Stimulated activated memory B cell treated with anti-CD40 and anti-IgM and Interleukin-4, amounts not matched to agents 10 μg/mL and 1 μg/mL and 100 μg/mL, for 72 hours (primary cell): ENCODE measurements at regions not wholly inside any gene's neighbourhood (a gene's known extent, or its start where the extent isn't known, plus 50 kb on each side); places are given as distances from the start of the nearest gene placed in this dataset.
"Not testable (repeated sequence)": the region's sequence is repeated elsewhere in the genome, so short reads cannot be mapped to it uniquely, and the experiment has no call there.

Source experiments
- ATAC-seq: fragments of 150-1000 bp; cut with Tn5 transposase; 2 replicates; pipeline ENCODE4 v1.10.0; 2021
- H3K27ac Mint-ChIP-seq: one replicate; pipeline ENCODE4 v1.8.0; 2022; ENCODE audit warnings: mild to moderate bottlenecking, mixed read lengths
- H3K27me3 Mint-ChIP-seq: one replicate; pipeline ENCODE4 v1.8.0; 2022; ENCODE audit warnings: mixed read lengths
- H3K36me3 Mint-ChIP-seq: one replicate; pipeline ENCODE4 v1.8.0; 2022; ENCODE audit warnings: mixed read lengths
- H3K4me1 Mint-ChIP-seq: one replicate; pipeline ENCODE4 v1.8.0; 2022; ENCODE audit warnings: mixed read lengths
- H3K4me3 Mint-ChIP-seq: one replicate; pipeline ENCODE4 v1.8.0; 2022; ENCODE audit warnings: mild to moderate bottlenecking, moderate library complexity, mixed read lengths
- H3K9me3 Mint-ChIP-seq: one replicate; pipeline ENCODE4 v1.8.0; 2022; ENCODE audit warnings: mixed read lengths

DNA sequence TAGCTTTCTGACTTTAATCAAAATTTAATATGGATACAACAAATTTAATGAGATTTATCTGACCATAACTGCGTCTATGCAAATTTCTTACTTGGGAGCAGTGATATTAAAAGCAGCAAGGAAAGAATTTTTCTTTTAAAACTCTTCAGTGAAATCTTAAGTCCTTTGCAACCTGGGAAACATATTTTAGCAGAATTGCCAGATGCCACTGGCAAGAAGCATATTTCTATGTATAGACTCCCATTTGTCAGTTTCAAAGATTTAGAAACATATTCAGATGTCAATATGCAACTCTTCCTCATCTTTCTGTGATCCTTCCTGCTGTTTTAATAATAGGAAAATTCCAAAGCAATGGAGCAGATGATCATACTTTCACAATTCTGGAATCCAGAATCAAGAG, 911.3 kb downstream of the LUZP2 start:
- no peak overlapping the region for H3K27ac Mint-ChIP-seq
- peaks cover 3% of the 10 kb centered on the region for H3K9me3 Mint-ChIP-seq
- no peaks in the 10 kb centered on the region for H3K36me3 Mint-ChIP-seq
- no peaks in the 10 kb centered on the region for H3K4me1 Mint-ChIP-seq
- no peak for ATAC-seq
- no peak overlapping the region for H3K4me3 Mint-ChIP-seq
- H3K27me3 Mint-ChIP-seq = no peaks in the 10 kb centered on the region

DNA sequence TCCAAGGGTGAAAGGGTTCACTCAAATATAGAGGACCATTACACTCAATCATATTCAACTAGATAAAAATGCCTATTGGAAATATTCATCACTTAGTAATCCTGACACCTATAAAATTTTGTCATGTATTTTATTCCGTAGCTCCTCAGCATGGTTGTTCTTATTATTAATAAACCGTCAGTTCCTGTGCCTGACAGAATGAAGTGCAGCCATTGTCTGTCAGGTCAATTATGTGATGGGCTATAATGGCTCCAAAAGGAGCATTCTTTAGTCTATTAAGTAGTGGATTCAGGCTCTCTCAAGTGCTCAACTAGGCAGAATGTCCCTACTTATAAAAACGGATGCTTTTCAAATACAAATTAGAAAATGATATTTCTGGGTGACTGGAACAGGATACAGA, 916.1 kb upstream of the ANO3 start:
- H3K9me3 Mint-ChIP-seq = peaks cover 3% of the 10 kb centered on the region
- H3K36me3 Mint-ChIP-seq = no peaks in the 10 kb centered on the region
- H3K4me1 Mint-ChIP-seq = no peaks in the 10 kb centered on the region
- H3K27ac Mint-ChIP-seq = no peak overlapping the region
- no peak for ATAC-seq
- no peaks in the 10 kb centered on the region for H3K27me3 Mint-ChIP-seq
- H3K4me3 Mint-ChIP-seq = no peak overlapping the region

DNA sequence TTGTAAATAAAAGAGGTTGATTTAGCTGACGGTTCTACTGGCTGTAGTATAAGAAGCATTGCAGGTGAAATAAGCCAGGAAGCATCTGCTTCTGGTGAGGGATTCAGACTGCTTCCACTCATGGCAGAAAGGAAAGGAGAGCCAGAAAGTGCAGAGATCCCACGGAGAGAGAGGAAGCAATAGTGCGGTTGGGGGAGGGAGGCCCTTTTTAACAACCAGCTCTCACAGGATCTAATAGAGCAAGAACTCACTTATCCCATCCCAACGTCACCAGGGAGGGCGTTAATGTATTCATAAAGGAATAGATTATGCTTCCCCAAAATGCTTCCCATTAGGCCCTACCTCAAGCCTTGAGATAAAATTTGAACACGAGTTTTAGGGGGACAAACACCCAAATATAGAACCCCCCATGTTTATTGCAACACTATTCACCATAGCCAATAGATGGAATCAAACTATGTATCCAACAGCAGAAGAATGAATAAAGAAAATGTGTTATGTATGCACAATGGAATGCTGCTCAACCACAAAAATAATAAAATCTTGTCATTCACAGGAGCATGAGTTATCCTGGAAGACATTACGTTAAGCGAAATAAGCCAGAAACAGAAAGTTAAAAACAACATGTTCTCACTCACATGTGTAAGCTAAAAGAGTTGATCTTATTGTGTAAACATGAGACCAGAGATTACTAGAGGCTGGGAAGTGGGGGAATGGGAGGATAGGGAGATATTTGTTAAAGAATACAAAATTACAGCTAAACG, 908.3 kb upstream of the ANO3 start:
- no peak overlapping the region for H3K4me3 Mint-ChIP-seq
- no peaks in the 10 kb centered on the region for H3K4me1 Mint-ChIP-seq
- peaks cover 6% of the 10 kb centered on the region for H3K9me3 Mint-ChIP-seq
- no peaks in the 10 kb centered on the region for H3K27me3 Mint-ChIP-seq
- no peaks in the 10 kb centered on the region for H3K36me3 Mint-ChIP-seq
- ATAC-seq = no peak
- H3K27ac Mint-ChIP-seq = no peak overlapping the region

DNA sequence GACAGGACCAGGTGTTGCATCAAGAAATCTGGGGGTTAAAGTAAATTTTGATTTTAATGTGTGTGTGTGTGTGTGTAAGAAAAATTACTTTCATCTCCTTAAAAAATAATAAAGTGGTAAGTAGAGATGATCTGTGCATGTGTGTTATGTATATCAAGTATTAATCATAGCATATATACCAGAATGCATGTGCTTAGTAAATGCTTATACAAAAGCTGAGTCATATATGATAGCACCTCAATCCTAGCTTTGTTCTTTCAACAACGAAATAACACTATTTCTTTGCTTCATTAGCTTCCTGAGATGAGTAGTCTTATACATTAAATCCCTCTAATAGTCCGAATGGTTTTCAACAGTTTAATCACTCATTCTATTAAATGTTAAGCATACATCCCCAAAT, 899.6 kb upstream of the ANO3 start:
- ATAC-seq = no peak
- Mint-ChIP-seq H3K9me3 (peaks cover 3% of the 10 kb centered on the region), H3K27me3 (no peaks in the 10 kb centered on the region), H3K4me3 (no peak overlapping the region), H3K36me3 (no peaks in the 10 kb centered on the region), H3K4me1 (no peaks in the 10 kb centered on the region), H3K27ac (no peak overlapping the region)

DNA sequence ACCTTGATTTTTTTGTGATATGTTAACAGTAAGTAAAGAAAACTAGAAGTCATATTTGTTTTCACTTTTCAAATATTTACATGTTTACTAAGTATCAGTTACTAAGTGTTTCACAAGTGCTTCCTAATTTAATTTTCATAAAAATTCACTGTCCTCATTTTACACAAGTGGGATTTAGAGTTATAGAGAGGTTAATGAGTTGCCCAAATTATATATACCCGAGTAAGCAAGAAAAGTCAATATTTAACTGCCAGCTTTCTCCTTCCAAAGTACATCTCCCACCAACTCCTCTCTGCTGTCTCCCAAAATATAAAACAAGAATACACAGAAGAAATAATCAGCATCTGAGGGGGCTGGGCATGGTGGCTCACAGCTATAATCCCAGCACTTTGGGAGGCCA, 896.7 kb upstream of the ANO3 start:
- H3K36me3 Mint-ChIP-seq = no peaks in the 10 kb centered on the region

DNA sequence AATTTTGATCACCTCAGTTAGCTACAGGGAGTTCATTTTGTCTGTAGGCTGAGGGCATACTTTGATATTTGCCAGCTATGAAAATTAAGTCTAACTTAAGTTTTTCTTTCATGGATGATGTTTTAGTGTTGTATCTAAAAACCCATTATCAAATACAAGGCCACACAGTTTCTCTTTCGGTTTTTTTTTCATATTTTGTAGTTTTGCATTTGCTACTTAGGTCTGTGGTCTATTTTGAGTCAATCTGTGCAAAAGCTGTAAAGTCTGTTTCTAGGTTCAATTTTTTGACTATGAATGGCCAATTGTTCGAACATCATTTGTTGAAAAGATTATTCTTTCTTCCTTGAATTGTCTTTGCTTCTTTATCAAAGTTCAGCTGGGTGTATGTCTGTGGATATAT, 895.6 kb upstream of the ANO3 start:
- H3K27me3 Mint-ChIP-seq = no peaks in the 10 kb centered on the region
- H3K4me1 Mint-ChIP-seq = no peaks in the 10 kb centered on the region
- ATAC-seq = no peak
- no peak overlapping the region for H3K27ac Mint-ChIP-seq
- H3K36me3 Mint-ChIP-seq = no peaks in the 10 kb centered on the region
- peaks cover 3% of the 10 kb centered on the region for H3K9me3 Mint-ChIP-seq
- H3K4me3 Mint-ChIP-seq = no peak overlapping the region

More for the DNA sequence above, 896.7 kb upstream of the ANO3 start:
- Mint-ChIP-seq H3K27me3 (no peaks in the 10 kb centered on the region), H3K27ac (no peak overlapping the region), H3K4me1 (no peaks in the 10 kb centered on the region), H3K4me3 (no peak overlapping the region), H3K9me3 (peaks cover 3% of the 10 kb centered on the region)
- ATAC-seq = no peak

DNA sequence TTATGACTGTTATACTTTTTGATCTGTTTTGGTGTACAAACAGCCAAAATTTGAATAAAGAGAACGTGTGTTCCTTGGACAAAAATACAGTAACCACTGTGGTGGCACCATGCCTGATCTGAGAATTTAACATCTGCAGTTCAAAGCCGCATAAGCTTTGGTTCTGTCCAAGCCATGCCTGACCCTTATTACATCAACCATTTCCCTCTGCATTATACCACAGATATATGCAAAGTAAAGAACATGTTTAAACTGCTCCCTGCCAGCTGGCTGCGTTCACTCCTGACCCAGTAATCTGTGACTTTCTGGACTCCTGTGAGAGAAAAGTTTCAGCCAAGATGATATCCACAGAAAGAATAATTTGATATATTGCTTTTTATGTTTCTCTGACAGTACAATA, 890.5 kb upstream of the ANO3 start:
- Mint-ChIP-seq H3K27me3 (no peaks in the 10 kb centered on the region), H3K36me3 (no peaks in the 10 kb centered on the region), H3K27ac (no peak overlapping the region), H3K9me3 (peaks cover 5% of the 10 kb centered on the region), H3K4me1 (no peaks in the 10 kb centered on the region), H3K4me3 (no peak overlapping the region)
- no peak for ATAC-seq

DNA sequence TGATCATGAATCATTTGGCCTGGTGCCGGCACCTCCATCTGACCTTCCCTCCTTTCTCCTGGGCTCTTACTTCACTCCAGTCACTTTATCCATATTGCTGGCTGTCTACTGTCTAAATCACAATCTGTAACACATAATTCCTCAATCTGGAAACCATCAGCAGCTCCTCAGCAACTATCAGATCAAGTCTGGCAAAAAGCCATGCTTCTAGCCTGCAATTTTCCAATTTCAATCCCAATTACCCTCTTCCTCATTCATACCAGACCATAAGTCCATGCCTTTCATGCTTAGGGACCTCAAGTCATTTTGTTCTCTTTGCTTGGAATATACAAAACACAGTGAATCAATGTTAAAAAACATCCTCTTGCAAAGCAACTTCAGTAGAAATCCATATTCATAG, 882.8 kb upstream of the ANO3 start:
- H3K36me3 Mint-ChIP-seq = no peaks in the 10 kb centered on the region
- no peak for ATAC-seq
- no peaks in the 10 kb centered on the region for H3K4me1 Mint-ChIP-seq
- H3K4me3 Mint-ChIP-seq = no peak overlapping the region
- H3K27me3 Mint-ChIP-seq = no peaks in the 10 kb centered on the region
- no peak overlapping the region for H3K27ac Mint-ChIP-seq
- H3K9me3 Mint-ChIP-seq = peaks cover 5% of the 10 kb centered on the region

DNA sequence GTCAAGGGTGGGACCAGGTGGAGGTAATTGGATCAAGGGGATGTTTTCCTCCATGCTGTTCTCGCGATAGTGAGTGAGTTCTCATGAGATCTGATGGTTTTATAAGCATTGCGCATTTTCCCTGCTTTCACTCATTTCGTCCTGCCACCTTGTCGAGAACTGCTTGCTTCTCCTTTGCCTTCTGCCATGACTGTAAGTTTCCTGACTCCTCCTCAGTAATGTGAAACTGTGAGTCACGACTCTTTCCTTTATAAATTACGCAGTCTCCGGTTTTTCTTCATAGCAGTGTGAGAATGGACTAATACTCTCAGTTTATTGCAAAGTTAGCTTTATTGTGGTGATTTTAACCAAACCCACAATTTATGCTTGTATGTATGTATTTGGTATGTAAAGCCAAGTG, 878.5 kb upstream of the ANO3 start:
- Mint-ChIP-seq H3K27ac (no peak overlapping the region), H3K27me3 (no peaks in the 10 kb centered on the region), H3K36me3 (no peaks in the 10 kb centered on the region), H3K4me3 (no peak overlapping the region), H3K9me3 (peaks cover 3% of the 10 kb centered on the region), H3K4me1 (no peaks in the 10 kb centered on the region)
- ATAC-seq = no peak

DNA sequence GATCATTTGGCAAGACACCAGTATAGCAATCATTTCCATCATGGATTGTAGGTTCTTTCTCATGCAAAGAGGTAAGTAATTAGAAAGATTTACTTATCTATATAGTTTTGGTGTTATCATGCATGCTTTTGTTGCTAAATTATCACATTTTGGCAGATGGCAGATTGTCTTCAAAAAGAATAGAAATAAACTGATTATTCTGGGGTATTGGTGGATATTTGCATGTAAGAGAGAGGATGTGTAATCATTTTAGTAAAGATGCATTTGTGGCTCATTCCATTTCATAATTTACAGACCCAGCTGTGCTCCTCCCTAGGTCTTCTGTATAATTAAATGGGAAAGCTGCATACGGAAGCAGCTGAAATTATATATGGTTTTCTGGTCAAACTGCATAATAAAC, 875.7 kb upstream of the ANO3 start:
- H3K4me1 Mint-ChIP-seq = no peaks in the 10 kb centered on the region
- peaks cover 3% of the 10 kb centered on the region for H3K9me3 Mint-ChIP-seq
- no peaks in the 10 kb centered on the region for H3K36me3 Mint-ChIP-seq
- no peak for ATAC-seq
- no peak overlapping the region for H3K27ac Mint-ChIP-seq
- no peak overlapping the region for H3K4me3 Mint-ChIP-seq
- no peaks in the 10 kb centered on the region for H3K27me3 Mint-ChIP-seq

DNA sequence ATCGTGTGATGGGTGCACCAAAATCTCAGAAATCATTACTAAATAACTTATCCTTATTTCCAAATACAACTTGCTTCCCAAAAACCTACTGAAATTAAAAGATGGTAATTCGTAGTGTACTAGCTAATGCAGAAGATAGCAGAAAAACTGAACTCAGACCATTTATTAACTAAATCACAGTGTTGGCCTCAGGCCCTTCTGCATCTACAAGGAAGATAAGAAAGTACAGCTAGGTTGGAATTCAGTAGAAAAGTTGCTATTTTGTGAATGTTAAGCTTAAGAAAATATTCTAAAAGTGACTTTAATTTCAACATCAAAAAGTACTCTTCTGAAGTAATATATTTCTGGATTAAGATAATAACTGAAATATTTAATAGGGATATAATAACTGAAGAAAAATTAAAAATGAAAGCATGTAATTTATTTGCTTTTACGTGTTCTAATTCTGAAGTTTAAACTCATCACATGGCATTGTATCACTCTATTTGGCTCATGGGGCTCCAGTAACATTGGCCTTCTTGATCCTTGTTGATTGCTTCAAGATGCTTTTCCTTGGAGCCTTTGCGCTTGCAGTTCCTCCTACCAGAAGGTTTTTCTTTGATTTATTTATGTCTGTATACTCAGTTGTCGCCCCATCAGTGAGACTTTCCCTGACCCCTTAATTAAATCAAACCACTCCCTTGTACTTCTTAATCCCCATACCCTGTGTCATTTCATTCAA, 847.9 kb upstream of the ANO3 start:
- no peak overlapping the region for H3K4me3 Mint-ChIP-seq
- no peak overlapping the region for H3K27ac Mint-ChIP-seq
- ATAC-seq = no peak
- no peaks in the 10 kb centered on the region for H3K4me1 Mint-ChIP-seq
- H3K9me3 Mint-ChIP-seq = no peaks in the 10 kb centered on the region
- H3K27me3 Mint-ChIP-seq = no peaks in the 10 kb centered on the region
- H3K36me3 Mint-ChIP-seq = no peaks in the 10 kb centered on the region

DNA sequence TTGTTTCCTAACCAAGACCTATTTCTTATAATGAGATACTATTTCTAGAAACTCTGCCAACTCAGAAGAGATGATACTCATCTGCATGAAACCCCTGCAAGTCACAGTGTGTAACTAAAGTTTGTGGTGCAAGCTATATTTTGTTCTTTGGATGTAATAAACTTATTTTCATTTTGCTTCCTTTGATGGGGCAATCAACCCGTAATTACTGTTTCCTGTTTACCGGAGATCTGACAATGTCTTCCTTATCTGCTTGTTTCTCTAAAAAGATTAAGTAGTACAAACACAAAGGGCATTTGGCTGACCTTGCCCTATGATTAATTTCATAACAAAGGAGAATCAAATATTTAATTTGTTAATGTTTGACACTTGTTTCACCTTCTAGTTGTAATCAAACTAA, 846.6 kb upstream of the ANO3 start:
- Mint-ChIP-seq H3K9me3 (no peaks in the 10 kb centered on the region), H3K27me3 (no peaks in the 10 kb centered on the region), H3K4me1 (no peaks in the 10 kb centered on the region), H3K27ac (no peak overlapping the region), H3K36me3 (no peaks in the 10 kb centered on the region), H3K4me3 (no peak overlapping the region)
- ATAC-seq = no peak

DNA sequence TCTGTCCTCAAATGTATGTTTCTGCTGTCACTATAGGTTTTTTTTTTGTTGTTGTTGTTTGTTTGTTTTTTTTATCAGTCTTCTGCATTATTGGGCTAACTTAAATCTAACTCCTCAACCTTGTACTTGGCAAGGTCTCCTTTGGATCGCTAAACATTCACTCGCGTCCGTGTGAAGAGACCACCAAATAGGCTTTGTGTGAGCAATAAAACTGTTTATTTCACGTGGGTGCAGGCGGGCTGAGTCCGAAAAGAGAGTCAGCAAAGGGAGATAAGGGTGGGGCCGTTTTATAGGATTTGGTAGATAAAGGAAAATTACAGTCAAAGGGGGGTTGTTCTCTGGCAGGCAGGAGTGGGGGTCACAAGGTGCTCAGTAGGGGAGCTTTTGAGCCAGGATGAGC, 845.6 kb upstream of the ANO3 start:
- H3K9me3 Mint-ChIP-seq, H3K27me3 Mint-ChIP-seq, H3K4me1 Mint-ChIP-seq, ATAC-seq, H3K4me3 Mint-ChIP-seq, H3K27ac Mint-ChIP-seq, H3K36me3 Mint-ChIP-seq: not testable (repeated sequence)

DNA sequence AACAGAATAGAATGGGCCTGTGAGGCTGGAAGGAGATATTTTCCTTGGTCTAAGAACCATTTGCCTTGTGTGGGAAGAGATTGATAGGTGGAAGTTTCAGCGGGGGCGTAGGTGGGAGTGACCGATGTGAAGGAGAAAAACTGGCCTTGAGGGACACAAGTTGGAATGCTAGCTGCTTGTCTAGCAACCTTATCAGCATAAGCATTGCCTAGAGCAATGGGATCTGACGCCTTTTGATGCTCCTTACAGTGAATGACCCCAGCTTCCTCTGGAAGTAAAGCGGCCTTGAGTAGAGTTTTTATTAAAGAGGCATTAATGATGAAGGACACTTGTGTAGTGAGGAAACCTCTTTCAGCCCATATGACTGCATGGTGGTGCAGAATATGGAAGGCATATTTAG, 843.8 kb upstream of the ANO3 start:
- not testable (repeated sequence) for H3K9me3 Mint-ChIP-seq, H3K27ac Mint-ChIP-seq, H3K27me3 Mint-ChIP-seq, ATAC-seq, H3K4me1 Mint-ChIP-seq, H3K4me3 Mint-ChIP-seq, H3K36me3 Mint-ChIP-seq

DNA sequence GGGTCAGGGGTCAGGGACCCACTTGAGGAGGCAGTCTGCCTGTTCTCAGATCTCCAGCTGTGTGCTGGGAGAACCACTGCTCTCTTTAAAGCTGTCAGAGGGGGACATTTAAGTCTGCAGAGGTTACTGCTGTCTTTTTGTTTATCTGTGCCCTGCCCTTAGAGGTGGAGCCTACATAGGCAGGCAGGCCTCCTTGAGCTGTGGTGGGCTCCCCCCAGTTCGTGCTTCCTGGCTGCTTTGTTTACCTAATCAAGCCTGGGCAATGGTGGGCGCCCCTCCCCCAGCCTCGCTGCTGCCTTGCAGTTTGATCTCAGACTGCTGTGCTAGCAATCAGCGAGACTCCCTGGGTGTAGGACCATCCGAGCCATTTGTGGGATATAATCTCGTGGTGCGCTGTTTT, 830.5 kb upstream of the ANO3 start:
- ATAC-seq, H3K27ac Mint-ChIP-seq, H3K4me3 Mint-ChIP-seq, H3K36me3 Mint-ChIP-seq, H3K27me3 Mint-ChIP-seq, H3K4me1 Mint-ChIP-seq: not testable (repeated sequence)
- H3K9me3 Mint-ChIP-seq = peaks cover 15% of the 10 kb centered on the region

DNA sequence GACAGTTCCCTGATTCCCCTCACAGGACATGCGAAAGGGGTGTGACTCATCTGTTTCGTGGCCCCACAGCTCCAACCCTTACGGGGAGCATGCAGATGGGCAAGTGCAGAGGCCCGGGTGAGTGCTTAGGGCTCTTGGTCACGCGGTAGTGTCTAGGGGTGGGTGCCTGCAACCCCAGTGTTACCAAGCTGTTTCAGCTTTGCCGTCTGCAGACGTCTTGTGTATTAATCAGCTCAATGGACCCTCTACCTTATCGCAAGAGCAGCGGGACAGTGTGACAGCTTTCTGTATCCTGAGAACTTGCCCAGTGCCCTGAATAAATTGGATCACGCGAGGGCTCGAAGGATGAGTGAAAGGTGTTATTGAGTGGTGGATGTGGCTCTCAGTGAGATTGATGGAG, 816.4 kb upstream of the ANO3 start:
- no peaks in the 10 kb centered on the region for H3K27me3 Mint-ChIP-seq

More for the DNA sequence above, 816.4 kb upstream of the ANO3 start:
- no peak for ATAC-seq
- Mint-ChIP-seq H3K27ac (no peak overlapping the region), H3K4me3 (no peak overlapping the region), H3K4me1 (no peaks in the 10 kb centered on the region), H3K36me3 (no peaks in the 10 kb centered on the region), H3K9me3 (peaks cover 15% of the 10 kb centered on the region)
